GM18520 (cell line): ENCODE measurements at regions not wholly inside any gene's neighbourhood (a gene's known extent, or its start where the extent isn't known, plus 50 kb on each side); places are given as distances from the start of the nearest gene placed in this dataset.
"Not testable (repeated sequence)": the region's sequence is repeated elsewhere in the genome, so short reads cannot be mapped to it uniquely, and the experiment has no call there.

Source experiments
- ATAC-seq: cut with Tn5 transposase; IDR thresholded peaks from one replicate; pipeline ENCODE4 v1.9.1; 2021; ENCODE audit not compliant: unreplicated experiment

DNA sequence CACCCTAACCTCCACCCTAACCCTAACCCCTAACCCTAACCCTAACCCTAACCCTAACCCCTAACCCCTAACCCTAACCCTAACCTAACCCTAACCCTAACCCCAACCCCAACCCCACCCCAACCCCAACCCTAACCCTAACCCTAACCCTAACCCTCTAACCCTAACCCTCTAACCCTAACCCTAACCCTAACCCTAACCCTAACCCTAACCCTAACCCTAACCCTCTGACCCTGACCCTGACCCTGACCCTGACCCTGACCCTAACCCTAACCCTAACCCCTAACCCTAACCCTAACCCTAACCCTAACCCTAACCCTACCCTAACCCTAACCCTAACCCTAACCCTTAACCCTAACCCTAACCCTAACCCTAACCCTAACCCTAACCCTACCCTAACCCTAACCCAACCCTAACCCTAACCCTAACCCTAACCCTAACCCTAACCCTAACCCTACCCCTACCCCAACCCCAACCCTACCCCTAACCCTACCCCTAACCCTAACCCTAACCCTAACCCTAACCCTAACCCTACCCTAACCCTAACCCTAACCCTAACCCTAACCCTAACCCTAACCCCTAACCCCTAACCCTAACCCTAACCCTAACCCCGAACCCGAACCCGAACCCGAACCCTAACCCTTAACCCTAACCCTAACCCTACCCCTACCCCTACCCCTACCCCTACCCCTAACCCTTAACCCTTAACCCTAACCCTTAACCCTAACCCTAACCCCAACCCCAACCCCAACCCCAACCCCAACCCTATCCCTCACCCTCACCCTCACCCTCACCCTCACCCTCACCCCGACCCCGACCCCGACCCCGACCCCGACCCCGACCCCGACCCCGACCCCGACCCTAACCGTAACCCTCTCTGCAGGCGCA, 186.2 kb upstream of the CHL1 start:
- ATAC-seq, result not testable (repeated sequence)

DNA sequence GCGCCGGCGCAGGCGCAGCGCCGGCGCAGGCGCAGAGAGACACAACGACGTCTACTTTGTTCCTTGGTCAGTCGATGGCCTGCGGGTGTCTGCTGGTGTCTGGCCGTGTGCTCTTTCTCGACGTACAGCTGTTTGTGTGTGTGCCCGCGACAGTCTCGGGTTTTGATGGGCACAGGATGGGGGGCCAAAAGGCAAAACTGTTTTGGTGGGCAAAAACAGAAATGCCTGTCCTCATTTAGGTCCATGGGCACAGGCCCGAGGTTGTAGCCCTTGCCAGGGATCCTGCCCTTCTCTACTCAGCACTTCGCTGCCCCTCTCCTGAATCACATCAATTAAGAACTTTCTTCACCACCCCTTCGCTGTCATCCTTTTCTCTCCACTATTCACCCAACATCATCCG, 184.8 kb upstream of the CHL1 start:
- no peak for ATAC-seq

DNA sequence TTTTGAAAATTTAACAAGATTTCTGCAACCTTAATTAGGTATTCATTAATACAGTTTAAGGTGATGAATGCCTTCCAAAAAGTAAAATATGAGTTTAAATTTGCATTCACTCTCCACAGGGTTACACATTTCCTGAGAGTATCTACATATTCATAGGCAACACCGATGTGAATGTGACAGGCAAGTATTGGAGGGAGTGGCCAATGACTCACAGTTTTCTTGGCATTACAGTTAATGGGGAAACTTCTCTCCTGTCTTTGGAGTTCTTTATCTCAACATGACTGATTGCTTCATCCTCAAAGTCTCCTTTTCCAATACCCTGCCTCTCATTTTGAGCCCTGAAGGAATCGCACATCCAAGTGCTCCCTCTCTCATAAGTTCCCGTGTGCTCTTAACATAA, 181.9 kb upstream of the CHL1 start:
- ATAC-seq, result no peak

DNA sequence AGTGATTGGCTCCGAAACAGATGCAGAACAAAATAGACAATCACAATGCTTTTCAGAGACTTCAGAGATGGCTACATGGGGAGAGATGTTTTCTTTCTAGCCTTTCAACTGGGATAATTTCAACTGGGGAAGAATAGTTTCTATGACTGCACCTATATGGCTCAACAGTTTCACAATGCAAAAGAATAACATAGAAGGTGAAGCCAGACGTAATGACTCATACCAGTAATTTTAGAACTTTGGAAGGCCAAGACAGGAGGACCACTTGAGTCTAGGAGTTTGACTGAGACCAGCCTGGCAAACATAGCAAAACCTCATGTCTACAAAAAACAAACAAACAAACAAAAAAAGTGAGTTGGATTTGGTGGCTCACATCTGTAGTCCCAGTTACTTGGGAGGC, 180.2 kb upstream of the CHL1 start:
- no peak for ATAC-seq

DNA sequence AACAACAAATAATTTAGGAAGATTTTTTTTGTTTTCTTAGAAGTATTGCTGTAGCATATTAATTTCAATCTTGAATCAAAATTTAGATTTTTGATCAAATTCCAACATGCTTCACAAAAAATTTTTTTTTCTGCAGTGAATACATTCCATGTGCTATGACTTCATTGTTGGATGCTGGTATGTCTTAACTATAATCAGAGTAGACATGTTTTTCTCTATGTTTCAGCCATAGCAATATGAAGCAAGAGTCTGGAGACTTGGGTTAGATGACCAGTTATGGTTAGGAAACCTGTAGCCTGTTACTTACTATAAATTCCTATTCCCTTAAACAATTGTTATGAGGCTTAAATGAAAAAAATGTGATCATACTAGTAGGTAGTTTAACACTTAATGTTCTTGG, 176.1 kb upstream of the CHL1 start:
- no peak for ATAC-seq

DNA sequence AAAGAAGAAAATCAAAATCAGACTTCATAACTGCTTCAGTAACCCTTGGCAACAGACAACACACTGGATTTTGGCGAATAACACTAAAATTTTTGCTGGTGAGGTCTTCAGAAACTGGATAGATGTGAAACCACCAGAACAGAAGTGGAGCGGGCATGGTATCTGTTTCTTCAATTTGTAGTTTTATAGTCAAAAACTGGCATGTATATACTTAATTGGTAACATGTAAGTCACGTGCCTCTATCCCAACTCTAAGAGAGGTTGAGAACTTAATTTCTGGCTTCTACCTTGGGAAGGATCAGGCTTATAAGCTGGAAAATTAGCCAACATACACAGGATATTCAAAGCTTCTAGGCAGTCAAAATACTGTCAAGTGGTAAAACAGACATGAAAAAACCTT, 172.6 kb upstream of the CHL1 start:
- ATAC-seq, result no peak

DNA sequence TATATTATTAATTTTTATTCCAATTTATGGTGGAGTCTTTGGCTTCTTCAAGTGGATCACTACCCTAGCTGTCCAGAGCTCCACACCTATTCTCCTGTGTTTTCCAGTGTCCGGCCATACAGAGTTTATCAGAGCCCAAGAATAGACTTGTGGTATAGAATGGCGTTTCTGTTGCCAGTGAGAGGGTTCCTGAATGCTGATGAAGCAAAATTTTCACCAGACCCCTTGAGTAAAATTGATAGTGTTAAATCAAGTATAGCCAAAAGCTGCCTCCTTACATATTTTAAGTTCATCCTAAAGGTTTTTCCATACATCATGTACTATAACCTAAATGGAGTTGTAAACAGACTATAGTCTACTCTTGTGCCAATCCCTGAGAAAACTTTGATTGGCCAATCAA, 171.5 kb upstream of the CHL1 start:
- no peak for ATAC-seq

DNA sequence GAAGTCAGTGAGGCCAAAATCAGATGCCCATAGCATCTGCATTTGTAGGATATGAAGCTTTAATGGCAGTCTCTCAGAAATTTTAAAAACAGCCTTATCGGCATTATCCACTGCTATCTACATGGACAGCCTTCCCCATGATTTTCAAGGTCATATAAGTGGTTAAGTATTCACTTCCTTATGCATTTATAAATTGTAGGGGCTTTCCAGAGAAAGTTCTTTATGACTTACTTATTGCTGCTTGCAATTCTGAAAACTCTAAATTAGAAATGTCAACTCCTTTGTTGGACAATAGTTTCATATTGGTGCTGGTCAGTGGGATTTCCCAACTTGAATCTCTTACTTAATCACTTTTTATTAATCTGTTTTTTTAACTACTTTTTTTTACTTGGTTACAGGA, 160.6 kb upstream of the CHL1 start:
- not testable (repeated sequence) for ATAC-seq

DNA sequence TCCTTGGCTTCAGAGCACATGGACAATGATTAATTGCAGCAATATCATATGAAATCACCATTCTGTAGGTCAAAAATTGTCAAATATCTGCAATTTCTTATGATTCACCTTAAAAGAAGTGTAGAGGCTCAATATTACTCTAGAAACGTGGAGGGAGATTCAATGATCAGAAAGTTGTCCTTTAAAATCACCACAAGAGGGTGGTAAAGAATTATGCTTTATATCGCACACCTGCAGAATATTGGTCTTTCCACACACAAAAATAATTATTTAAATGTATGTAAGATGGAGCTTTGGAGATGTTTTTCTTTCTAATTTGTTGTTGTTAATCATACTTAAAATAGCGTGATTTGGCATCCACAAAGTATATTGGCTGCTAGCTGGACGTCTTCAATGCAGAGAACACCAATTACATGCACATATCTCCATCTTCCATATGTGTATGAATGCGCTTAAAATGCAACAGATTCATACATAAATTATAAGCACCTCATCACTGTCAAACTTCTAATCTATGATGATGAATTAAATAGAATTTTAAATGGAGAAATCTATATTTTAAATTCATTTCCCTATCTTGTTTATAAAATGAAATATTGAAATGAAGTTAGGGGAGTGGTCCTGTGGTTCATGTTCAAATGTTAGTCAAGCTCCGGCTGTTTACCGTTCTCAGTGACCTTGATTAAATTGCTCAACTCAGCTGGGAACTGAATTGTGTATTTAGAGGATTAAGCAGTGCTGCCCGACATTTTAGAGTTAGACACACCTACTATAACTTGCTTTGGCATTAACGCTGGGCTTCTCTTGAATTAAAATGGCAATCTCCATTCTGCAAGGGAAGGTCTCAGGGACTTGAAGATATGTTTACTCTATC, 153.5 kb upstream of the CHL1 start:
- ATAC-seq, result not testable (repeated sequence)

DNA sequence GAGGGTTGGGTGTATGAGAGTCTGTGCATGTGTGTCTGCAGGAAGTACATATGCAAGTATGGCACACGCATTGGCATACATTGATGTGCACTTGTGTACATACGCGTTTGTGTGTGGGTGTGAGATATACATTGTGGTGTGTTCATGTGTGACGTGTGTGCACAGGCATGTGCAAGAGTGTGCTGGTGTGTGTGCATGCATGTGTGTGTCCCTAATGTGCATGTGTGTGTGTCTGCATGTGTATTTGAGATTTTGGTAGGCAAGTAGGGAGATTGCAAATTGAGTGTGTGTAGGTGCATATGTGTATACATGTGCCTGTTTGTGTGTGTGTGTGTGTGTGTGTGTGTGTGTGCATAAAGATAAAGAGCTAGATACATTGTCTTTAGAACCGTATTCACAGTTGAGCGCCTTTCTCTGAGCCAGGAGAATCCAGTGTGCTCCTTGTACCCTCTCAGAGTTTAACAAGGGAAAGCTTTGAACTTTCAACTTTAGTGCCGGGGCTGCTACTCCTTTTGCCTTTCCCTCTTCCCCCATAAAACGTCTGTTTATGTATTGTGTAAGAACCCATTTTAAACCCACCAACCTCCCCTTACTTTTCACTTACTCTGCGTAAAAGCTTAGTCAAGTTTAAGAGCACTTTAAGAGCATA, 152.4 kb upstream of the CHL1 start:
- no peak for ATAC-seq

DNA sequence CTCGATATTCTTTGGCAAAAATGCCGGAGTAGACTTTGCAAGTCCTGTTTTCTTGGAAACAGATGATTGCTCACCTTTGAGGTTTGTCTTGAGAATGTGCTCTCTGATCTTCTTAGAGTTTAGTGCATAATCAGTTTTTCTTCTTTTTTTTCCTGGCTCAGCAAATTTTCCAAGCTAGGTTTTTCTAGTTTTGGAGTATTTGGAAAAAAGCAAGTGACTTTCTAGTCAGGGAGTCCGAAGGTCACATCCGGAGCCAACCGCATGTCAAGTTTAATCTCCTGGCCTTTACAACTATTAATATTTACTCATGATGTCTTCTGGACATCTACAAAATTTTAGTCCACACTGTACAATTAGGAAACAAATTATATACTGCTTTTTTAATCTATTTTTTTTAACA, 151.6 kb upstream of the CHL1 start:
- ATAC-seq, result not testable (repeated sequence)

DNA sequence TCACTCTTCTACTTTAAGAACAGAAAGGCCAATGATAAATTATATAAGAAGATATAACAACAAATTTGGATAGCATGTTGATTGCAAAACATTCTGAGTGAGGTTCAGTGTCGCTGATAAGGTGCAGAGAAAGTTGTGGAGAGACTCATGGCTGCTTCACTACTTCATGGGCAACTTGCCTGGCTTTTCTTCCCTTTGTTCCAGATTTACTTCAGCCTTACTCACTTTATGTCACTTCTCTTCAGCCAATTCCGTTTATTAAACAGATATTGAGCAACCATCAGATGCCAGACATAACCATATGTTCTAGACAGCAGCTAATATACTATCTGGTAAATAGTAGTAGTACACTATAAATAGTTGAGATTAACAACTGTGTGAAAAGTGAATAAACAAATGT, 150.0 kb upstream of the CHL1 start:
- ATAC-seq, result no peak

DNA sequence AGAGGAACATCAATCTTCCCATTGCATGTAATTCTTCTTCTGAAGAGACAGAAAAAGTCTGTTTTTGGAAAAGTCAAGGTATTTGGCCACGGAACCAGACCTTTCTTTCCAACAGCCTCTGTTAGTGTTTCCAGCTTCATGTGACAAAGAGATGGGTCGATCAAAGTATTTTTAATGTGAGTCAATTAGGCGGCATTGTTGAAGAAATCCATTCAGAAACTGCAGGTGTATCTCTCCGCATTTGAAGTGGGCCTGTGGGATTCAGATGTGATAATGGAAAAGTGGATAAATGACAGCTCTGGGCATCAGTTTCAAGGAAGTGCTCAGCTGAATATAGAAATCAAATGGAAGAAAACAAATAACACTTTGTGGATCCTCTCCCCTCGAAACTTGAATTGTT, 143.1 kb upstream of the CHL1 start:
- ATAC-seq, result not testable (repeated sequence)

DNA sequence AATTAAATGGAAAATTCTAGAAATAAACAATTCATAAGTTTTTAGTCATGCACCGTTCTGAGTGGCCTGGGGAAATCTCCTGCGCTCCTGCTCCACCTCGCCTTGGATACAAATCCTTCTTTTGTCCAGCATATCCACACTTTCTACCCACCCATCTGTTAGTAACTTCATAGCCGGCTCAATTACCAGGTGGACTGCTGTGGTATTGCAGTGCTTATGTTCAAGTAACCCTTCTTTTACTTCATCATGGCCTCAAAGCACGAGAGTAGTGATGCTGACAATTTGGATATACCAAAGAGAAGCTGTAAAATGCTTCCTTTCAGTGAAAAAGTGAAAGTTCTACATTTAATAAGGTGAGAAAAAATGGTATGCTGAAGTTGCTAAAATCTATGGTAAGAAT, 142.3 kb upstream of the CHL1 start:
- no peak for ATAC-seq

DNA sequence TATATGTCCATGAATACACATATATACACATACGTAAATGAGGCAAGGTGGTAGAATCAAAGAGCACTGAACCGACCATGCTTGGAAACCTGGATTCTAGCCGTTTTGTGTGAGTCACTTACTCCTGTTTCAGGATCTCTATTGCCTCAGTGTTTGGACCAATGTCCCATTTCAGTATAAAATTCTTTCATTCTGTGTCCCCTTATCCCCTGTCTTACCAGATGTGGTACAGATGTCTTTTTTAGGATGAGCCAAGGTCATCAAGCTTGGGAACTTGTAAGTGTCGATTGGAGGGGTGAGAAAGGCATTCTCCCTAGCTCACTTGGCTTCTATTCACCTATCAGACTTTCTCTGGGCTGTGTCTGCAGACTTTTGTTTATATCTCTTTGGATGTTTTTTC, 139.9 kb upstream of the CHL1 start:
- no peak for ATAC-seq

DNA sequence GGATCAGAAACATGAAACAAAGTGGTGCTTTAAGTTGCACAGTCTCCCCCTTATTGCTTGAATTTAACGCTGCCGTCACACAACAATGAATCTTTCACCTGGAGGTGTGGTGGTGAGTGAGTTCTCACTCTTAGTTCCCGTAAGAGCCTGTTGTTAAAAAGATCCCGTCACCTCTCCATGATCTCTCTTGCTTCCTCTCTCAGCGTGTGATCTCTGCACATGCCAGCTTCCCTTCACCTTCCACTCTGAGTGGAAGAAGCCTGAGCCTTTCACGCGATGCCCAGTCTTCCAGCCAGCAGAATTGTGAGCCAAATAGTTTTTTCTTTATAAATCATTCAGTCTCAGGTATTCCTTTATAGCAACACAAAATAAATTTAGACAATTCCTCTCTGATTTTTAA, 136.7 kb upstream of the CHL1 start:
- ATAC-seq, result no peak

DNA sequence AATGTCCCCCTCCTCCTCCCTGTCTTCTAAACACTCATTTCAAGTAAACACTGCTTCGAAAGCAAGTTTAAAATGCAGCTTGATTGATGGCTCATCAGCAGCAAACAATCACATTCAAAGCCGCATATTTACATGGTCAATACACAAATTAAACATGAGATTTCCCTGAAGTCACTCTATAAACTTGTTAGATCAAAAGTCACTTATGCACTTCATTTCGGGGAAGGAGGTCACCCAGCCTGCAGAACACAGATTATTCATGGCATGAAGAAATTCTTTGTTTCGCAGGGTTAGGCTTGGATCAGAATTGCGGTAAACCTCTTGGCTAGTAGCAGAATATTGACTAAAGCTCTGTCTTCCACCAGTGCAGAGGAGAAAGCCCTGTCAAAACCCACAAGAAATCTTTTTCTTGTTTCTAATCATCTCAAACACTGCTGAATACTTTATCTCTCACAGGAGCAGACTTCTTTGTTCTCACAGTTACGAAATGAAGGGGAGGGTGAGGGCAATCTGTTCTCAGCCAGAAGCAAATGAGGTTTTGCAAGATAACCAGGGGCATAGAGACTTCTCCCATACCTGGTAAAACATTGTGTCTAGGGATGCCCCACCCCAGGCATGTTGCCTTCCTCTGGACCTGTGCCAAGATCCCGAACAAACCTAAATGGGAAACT, 133.3 kb upstream of the CHL1 start:
- ATAC-seq, result no peak

DNA sequence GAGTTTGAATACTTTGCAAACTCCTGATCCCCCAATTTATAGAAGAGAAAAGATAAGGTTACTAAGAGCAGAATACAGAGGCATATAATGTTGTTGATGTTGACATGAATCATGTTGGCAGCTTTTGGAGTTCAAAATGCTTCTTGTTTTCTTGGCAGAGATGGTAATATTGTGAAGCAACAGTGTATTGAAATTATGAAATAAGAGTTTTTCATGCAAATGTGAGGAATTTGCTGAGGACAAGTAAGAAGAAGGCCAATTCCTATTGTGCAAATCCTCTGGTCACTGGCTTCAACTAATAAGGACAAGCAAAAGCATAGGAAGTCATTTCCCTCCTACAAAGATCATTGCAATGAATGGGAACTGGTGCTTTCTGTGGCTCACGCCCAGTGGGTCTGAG, 126.9 kb upstream of the CHL1 start:
- ATAC-seq, result no peak

DNA sequence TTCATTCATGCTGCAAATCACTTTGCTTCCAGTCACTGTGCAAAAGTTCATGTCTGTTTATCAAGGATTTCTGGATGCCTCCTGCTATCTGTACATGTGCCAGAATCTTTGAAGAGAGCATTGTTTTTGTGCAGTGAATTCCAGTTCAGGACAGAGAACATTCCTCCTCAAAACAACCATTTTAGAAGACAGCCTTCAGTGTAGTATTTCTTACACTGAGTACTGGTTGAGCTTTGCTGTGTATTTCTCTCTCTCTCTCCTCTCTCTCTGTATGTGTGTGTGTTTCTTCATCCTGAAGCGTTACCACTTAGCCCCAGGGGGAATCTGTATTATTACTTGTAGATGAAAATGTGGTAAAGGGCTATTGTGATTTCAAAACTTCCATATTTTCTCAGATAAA, 123.8 kb upstream of the CHL1 start:
- ATAC-seq, result no peak

DNA sequence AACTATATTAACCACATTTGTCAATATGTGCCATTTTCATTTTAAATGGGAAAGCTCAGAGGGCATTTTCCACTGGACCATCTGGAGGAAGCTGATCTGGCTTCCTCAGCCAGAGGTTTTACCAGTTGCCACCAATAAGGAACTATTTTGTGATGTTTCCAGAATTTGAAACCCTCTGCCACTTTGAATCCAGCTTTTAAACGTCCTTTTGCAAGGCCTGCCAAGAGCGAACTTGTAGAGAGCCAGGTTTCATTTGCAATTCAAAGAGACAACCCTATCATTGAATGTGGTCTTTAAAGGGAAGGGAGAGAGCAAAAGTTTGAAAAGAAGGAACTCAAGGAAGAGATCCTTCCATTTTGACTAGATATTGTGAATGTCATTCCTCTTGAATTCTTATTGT, 123.3 kb upstream of the CHL1 start:
- ATAC-seq, result no peak

DNA sequence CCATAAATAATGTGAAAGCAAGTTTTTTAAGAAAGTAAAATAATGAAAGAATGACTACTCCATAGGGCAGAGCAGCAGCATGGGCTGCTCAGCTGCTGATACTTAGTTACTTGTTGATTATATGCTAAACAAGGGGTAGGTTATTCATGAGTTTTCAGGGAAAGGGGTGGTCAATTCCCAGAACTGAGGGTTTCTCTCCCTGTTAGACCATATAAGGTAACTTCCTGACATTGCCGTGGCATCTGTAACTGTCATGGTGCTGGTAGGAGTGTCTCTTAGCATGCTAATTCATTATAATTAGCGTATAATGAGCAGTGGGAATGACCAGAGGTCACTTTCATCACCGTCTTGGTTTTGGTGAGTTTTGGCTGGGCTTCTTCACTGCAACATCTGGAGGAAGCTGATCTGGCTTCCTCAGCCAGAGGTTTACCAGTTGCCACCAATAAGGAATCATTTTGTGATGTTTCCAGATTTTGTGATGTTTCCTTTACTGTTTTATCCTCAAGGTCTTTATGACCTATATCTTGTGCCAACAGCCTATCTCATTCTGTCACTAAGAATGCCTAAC, 121.8 kb upstream of the CHL1 start:
- ATAC-seq, result no peak
